ENCODE measurements at regions not wholly inside any gene's neighbourhood (a gene's known extent, or its start where the extent isn't known, plus 50 kb on each side); places are given as distances from the start of the nearest gene placed in this dataset.
"Not testable (repeated sequence)": the region's sequence is repeated elsewhere in the genome, so short reads cannot be mapped to it uniquely, and the experiment has no call there.

- no peaks in the 10 kb centered on the region for H3K27me3 Mint-ChIP-seq
- H3K9me3 Mint-ChIP-seq = peaks cover 12% of the 10 kb centered on the region
- no peak overlapping the region for H3K4me3 Mint-ChIP-seq
- no peaks in the 10 kb centered on the region for H3K36me3 Mint-ChIP-seq (ENCODE audit: low read depth)
- POLR2A ChIA-PET = no interaction called here
- ATAC-seq (ENCODE audit: low read depth) = no peak
- H3K27ac Mint-ChIP-seq = no peak overlapping the region
- CTCF ChIA-PET = no interaction called here
- intact Hi-C loops (cut with micrococcal nuclease) = no loop called here
- H3K4me1 Mint-ChIP-seq = no peaks in the 10 kb centered on the region
- no peak for DNase-seq
- TF ChIP-seq, protein P1, sequence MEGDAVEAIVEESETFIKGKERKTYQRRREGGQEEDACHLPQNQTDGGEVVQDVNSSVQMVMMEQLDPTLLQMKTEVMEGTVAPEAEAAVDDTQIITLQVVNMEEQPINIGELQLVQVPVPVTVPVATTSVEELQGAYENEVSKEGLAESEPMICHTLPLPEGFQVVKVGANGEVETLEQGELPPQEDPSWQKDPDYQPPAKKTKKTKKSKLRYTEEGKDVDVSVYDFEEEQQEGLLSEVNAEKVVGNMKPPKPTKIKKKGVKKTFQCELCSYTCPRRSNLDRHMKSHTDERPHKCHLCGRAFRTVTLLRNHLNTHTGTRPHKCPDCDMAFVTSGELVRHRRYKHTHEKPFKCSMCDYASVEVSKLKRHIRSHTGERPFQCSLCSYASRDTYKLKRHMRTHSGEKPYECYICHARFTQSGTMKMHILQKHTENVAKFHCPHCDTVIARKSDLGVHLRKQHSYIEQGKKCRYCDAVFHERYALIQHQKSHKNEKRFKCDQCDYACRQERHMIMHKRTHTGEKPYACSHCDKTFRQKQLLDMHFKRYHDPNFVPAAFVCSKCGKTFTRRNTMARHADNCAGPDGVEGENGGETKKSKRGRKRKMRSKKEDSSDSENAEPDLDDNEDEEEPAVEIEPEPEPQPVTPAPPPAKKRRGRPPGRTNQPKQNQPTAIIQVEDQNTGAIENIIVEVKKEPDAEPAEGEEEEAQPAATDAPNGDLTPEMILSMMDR (IDR thresholded peaks at IDR 0.05) = no peak
Observed at GRCh38 chr4:187128976-187129375, 405.3 kb upstream of the FAT1 start.

DNA sequence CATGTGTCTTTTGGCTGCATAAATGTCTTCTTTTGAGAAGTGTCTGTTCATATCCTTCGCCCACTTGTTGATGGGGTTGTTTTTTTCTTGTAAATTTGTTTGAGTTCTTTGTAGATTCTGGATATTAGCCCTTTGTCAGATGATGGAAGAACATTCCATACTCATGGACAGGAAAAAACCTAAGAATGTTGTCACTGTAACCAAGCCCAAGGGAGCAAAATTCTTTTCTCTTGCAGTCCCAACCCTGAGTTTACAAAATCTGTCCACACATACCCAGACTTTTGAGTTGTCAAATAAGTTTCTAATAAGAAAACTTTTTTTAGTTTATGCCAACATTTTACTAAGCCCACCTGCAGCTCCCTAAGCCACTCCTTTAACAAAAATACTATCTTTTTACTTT lies 408.2 kb upstream of the FAT1 start:
- CTCF ChIA-PET; H3K9me3 Mint-ChIP-seq; H3K4me1 Mint-ChIP-seq; intact Hi-C loops (cut with micrococcal nuclease); H3K27me3 Mint-ChIP-seq; H3K27ac Mint-ChIP-seq; POLR2A ChIA-PET; H3K36me3 Mint-ChIP-seq (ENCODE audit: low read depth); DNase-seq; ATAC-seq (ENCODE audit: low read depth); H3K4me3 Mint-ChIP-seq: not testable (repeated sequence)

DNA sequence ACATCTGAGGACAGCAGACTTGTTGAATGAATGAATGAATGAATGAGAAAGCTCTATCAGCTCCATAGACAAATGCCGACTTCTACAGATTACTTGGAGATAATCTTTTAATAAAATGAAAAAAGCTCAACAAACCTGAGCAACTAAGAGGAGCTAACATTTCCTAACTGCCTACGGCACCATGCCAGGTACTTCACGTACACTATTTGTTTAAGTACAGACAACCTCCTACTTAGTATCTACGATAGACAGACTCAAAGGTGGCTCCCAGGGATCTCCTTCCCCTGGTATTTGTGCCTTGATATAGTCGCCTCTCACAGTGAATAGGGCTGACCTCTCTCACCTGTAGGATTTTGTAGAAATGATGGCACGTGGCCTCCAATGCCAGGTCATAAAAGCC lies 412.2 kb upstream of the FAT1 start:
- H3K4me1 Mint-ChIP-seq = no peaks in the 10 kb centered on the region
- no peaks in the 10 kb centered on the region for H3K27me3 Mint-ChIP-seq
- no peak overlapping the region for H3K27ac Mint-ChIP-seq
- ChIA-PET CTCF (no interaction called here), POLR2A (no interaction called here)
- TF ChIP-seq, protein P1 (IDR thresholded peaks at IDR 0.05) = no peak
- ATAC-seq (ENCODE audit: low read depth) = no peak
- no peak overlapping the region for H3K4me3 Mint-ChIP-seq
- no peaks in the 10 kb centered on the region for H3K36me3 Mint-ChIP-seq (ENCODE audit: low read depth)
- DNase-seq = no peak
- intact Hi-C loops (cut with micrococcal nuclease) = no loop called here
- H3K9me3 Mint-ChIP-seq = no peaks in the 10 kb centered on the region

DNA sequence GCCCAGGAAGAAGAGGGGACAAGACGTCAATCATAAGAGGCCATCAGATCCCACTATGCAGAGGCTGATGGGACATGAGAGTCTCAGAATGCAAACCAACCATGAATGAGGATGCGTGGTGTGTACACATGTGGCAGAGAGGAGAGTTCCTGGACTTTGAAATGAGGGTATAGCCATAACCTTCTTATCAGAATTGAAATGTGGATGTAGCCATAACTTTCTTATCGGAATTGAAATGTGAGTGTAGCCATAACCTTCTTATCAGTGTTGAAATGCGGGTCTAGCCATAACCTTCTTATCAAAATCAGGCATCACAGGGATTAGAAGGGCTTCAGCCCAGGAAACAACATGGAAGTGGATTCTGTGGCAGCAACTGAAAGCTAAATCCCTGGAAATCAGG lies 415.5 kb upstream of the FAT1 start:
- intact Hi-C loops (cut with micrococcal nuclease) = no loop called here
- Mint-ChIP-seq H3K4me3 (no peak overlapping the region), H3K4me1 (no peaks in the 10 kb centered on the region), H3K27me3 (no peaks in the 10 kb centered on the region), H3K27ac (no peak overlapping the region), H3K36me3 (ENCODE audit: low read depth) (no peaks in the 10 kb centered on the region), H3K9me3 (peaks cover 7% of the 10 kb centered on the region)
- ChIA-PET CTCF (no interaction called here), POLR2A (no interaction called here)
- DNase-seq (no peak), ATAC-seq (ENCODE audit: low read depth) (no peak)
- TF ChIP-seq, protein P1 (IDR thresholded peaks at IDR 0.05) = no peak

DNA sequence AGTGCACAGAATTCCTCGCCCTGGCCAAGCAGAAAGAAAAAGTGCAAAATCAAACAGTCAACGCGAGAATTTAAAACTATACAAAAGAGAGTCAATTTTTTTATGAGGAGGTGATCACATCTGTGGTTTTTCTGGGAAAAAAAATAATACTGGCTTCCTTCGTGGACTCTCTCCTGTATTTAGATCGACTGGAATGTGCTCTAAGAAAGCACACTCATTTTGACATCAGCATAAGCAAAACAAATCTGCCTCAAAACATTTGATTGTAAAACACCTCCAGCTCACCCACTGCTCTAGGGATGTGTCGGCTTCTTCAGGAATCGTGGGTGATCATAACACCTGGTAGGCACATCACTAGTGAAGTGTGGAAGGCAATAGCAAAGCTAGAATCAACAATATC lies 417.4 kb upstream of the FAT1 start:
- DNase-seq (no peak), ATAC-seq (ENCODE audit: low read depth) (no peak)
- H3K9me3 Mint-ChIP-seq = peaks cover 7% of the 10 kb centered on the region
- H3K4me1 Mint-ChIP-seq = no peaks in the 10 kb centered on the region
- no peak overlapping the region for H3K27ac Mint-ChIP-seq
- no peaks in the 10 kb centered on the region for H3K27me3 Mint-ChIP-seq
- ChIA-PET POLR2A (no interaction called here), CTCF (no interaction called here)
- H3K4me3 Mint-ChIP-seq = no peak overlapping the region
- TF ChIP-seq, protein P1 (IDR thresholded peaks at IDR 0.05) = no peak
- no peaks in the 10 kb centered on the region for H3K36me3 Mint-ChIP-seq (ENCODE audit: low read depth)
- intact Hi-C loops (cut with micrococcal nuclease) = no loop called here

GRCh38 chr4:187149229-187149945 lies 425.7 kb upstream of the FAT1 start:
- Mint-ChIP-seq H3K27ac (no peak overlapping the region), H3K4me3 (no peak overlapping the region), H3K36me3 (ENCODE audit: low read depth) (no peaks in the 10 kb centered on the region), H3K4me1 (no peaks in the 10 kb centered on the region), H3K9me3 (no peaks in the 10 kb centered on the region), H3K27me3 (no peaks in the 10 kb centered on the region)
- TF ChIP-seq, protein P1 (IDR thresholded peaks at IDR 0.05) = no peak
- POLR2A ChIA-PET = no interaction called here
- intact Hi-C loops (cut with micrococcal nuclease) = no loop called here
- ATAC-seq (ENCODE audit: low read depth) = no peak
- CTCF ChIA-PET = no interaction called here
- DNase-seq = no peak
